Upper lobe of left lung (tissue), 4 donors: ENCODE measurements at regions not wholly inside any gene's neighbourhood (a gene's known extent, or its start where the extent isn't known, plus 50 kb on each side); places are given as distances from the start of the nearest gene placed in this dataset.

Experiments used
- EP300 ChIP-seq, 4 donors: sonication (generic); formaldehyde crosslinking; IDR thresholded peaks; one replicate each; pipeline ENCODE4 v1.5.1; 2017; ENCODE audit warnings: antibody characterized with exemption in 4 of 4, control low read depth in 2 of 4
- POLR2A ChIP-seq, 4 donors: fragments of 450-650 bp; IDR thresholded peaks; one replicate each; pipeline ENCODE4 v1.5.1; 2016 to 2017; ENCODE audit warnings: antibody characterized with exemption in 4 of 4, mild to moderate bottlenecking in 2 of 4
- POLR2AphosphoS5 ChIP-seq, 2 donors: sonication (generic); formaldehyde crosslinking; IDR thresholded peaks; one replicate each; pipeline ENCODE4 v1.5.1; 2017; ENCODE audit warnings: antibody characterized with exemption in 2 of 2
- TF ChIP-seq, protein P1 (sequence below), 6 experiments: fragments of 450-650 bp in 4 of 6; fragments of 200-600 bp in 2 of 6; sonication (generic) in 2 of 6; IDR thresholded peaks; one replicate each; pipeline ENCODE4 v1.5.1; 2016 to 2019; ENCODE audit warnings: antibody characterized with exemption in 6 of 6

DNA sequence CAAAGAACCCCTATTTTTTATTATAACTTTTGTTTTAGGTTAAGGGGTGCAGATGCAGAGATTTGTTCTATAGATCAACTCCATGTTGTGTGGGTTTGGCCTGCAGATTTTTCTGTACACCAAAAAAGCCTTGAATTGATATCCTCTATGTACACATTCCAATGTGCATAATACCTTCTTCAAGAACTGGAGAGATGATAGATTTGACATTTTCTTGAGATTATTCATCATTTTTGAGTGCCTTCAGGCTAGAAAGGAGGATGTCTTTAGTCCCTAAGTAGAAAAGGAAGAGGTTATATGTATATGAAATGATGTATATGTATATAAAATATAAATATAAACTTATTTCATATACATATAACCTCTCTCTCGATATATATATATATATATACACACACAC, 1190.0 kb upstream of the ALCAM start:
- no peak for TF ChIP-seq POLR2AphosphoS5 (IDR thresholded peaks at IDR 0.05)
- TF ChIP-seq, protein P1, sequence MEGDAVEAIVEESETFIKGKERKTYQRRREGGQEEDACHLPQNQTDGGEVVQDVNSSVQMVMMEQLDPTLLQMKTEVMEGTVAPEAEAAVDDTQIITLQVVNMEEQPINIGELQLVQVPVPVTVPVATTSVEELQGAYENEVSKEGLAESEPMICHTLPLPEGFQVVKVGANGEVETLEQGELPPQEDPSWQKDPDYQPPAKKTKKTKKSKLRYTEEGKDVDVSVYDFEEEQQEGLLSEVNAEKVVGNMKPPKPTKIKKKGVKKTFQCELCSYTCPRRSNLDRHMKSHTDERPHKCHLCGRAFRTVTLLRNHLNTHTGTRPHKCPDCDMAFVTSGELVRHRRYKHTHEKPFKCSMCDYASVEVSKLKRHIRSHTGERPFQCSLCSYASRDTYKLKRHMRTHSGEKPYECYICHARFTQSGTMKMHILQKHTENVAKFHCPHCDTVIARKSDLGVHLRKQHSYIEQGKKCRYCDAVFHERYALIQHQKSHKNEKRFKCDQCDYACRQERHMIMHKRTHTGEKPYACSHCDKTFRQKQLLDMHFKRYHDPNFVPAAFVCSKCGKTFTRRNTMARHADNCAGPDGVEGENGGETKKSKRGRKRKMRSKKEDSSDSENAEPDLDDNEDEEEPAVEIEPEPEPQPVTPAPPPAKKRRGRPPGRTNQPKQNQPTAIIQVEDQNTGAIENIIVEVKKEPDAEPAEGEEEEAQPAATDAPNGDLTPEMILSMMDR (IDR thresholded peaks at IDR 0.05) = no peak
- no peak for TF ChIP-seq POLR2A (IDR thresholded peaks at IDR 0.05)
- no peak for TF ChIP-seq EP300 (IDR thresholded peaks at IDR 0.05)
